ENCODE measurements at regions not wholly inside any gene's neighbourhood (a gene's known extent, or its start where the extent isn't known, plus 50 kb on each side); places are given as distances from the start of the nearest gene placed in this dataset.

DNA sequence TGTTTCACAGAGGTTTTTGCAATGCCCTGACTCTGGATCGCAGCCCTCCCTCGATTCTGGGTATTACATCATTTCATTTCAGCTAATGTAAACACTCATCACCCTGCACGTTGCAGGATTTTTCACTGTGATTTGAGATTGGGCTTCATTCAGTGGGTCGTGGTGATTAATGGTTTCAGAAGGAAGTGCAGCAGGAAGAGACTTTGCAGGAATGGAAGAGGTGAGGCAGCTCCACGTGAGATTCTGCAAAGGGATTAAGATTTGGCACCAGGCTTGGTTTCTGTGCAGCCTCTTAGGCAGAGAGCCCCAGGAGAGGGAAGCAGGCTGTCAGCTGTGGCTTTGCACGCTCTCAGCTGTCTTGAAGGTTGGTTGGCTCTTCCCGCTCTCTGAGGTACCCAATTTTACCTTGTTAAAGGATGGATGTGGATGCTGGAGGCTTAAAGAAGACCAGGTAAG is 95.2 kb downstream of the PLCE1 start:
- Histone ChIP-seq H3K4me3 (no peak overlapping the region), H3K4me1 (peaks cover 33% of the 10 kb centered on the region), H3K9me3 (no peaks in the 10 kb centered on the region), H3K27ac (peak overlapping the region; percentile 58 to 69), H3K4me2 (peak overlapping the region; percentile 70)
- WGBS (ENCODE audit: missing lambda C conversion rate): 24% methylated on average over 7 of the region's 7 CpGs
- DNase-seq (ENCODE audit: low read depth in 1 of 2, low spot score in 1 of 2) (no peak), FAIRE-seq (no peak), ATAC-seq (peak; percentile 54 to 78; a peak in 4 of 6 replicates)
- POLR2A ChIA-PET: no interaction called here
- CTCF ChIA-PET: interaction anchor here (3.1 kb wide), 1 partner anchor 13 kb away, joined by 9 read pairs; no protein-coding TSS in a partner anchor
- TF ChIP-seq RAD21 (conservative IDR thresholded peaks at IDR 0.05 in 1 of 2, IDR thresholded peaks at IDR 0.05 in 1 of 2) (0 out of 5 replicates have a peak, but pooled peaks of 1 of the 2 experiments have one; percentile 18), JUN (IDR thresholded peaks at IDR 0.05) (no peak), BHLHE40 (IDR thresholded peaks at IDR 0.05; ENCODE audit: low read depth, low read length) (no peak), CEBPB (IDR thresholded peaks at IDR 0.05) (peak; percentile 42 to 81; a peak in 3 of 4 replicates), SMC3 (IDR thresholded peaks at IDR 0.05) (peak; percentile 12; the same call in 1 of the 3 replicates), MAZ (IDR thresholded peaks at IDR 0.05; ENCODE audit: borderline replicate concordance, low read depth, low read length) (no peak), NPAS2 (CRISPR knock-in tag; IDR thresholded peaks at IDR 0.05; ENCODE audit: borderline replicate concordance) (no peak)
- TF ChIP-seq, protein P1, sequence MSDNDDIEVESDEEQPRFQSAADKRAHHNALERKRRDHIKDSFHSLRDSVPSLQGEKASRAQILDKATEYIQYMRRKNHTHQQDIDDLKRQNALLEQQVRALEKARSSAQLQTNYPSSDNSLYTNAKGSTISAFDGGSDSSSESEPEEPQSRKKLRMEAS (IDR thresholded peaks at IDR 0.05): peak; percentile 26; the same call in 1 of the 2 replicates
- TF ChIP-seq, protein P2, sequence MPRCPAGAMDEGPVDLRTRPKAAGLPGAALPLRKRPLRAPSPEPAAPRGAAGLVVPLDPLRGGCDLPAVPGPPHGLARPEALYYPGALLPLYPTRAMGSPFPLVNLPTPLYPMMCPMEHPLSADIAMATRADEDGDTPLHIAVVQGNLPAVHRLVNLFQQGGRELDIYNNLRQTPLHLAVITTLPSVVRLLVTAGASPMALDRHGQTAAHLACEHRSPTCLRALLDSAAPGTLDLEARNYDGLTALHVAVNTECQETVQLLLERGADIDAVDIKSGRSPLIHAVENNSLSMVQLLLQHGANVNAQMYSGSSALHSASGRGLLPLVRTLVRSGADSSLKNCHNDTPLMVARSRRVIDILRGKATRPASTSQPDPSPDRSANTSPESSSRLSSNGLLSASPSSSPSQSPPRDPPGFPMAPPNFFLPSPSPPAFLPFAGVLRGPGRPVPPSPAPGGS (IDR thresholded peaks at IDR 0.05): no peak
- TF ChIP-seq, protein P3, sequence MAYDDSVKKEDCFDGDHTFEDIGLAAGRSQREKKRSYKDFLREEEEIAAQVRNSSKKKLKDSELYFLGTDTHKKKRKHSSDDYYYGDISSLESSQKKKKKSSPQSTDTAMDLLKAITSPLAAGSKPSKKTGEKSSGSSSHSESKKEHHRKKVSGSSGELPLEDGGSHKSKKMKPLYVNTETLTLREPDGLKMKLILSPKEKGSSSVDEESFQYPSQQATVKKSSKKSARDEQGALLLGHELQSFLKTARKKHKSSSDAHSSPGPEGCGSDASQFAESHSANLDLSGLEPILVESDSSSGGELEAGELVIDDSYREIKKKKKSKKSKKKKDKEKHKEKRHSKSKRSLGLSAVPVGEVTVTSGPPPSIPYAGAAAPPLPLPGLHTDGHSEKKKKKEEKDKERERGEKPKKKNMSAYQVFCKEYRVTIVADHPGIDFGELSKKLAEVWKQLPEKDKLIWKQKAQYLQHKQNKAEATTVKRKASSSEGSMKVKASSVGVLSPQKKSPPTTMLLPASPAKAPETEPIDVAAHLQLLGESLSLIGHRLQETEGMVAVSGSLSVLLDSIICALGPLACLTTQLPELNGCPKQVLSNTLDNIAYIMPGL (CRISPR knock-in tag; IDR thresholded peaks at IDR 0.05; ENCODE audit: borderline replicate concordance): no peak

DNA sequence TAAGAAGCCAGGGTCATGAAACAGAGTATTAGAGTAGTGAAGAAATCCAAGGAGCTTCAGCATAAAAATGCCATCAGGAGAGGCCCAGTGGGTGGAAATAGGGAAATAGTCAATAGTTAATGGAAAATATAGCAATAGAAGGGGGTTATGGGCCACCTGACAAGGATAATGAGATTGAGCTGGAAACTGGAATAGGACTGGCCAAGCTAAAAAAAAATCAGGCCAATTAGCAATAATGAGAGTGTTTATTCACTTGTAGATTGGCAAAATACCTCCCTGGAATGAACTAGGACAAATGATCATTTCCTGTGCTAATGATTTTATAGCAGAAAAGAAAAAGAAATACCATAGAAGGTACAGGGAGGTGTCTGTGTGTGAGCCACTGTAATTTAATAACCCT is 97.9 kb downstream of the PLCE1 start:
- no peak for ATAC-seq

More for the DNA sequence above, 97.9 kb downstream of the PLCE1 start:
- TF ChIP-seq HEYL (CRISPR knock-in tag; IDR thresholded peaks at IDR 0.05): no peak
- TF ChIP-seq MAZ (IDR thresholded peaks at IDR 0.05; ENCODE audit: borderline replicate concordance, low read depth, low read length): no peak
- no peak for TF ChIP-seq CEBPB (IDR thresholded peaks at IDR 0.05)
- TF ChIP-seq SMC3 (IDR thresholded peaks at IDR 0.05): no peak
- TF ChIP-seq GATA3 (IDR thresholded peaks at IDR 0.05; ENCODE audit: borderline replicate concordance): no peak
- TF ChIP-seq CTCF (IDR thresholded peaks at IDR 0.05): no peak
- no peak for TF ChIP-seq JUN (IDR thresholded peaks at IDR 0.05)
- no peak for TF ChIP-seq RARB (CRISPR knock-in tag; IDR thresholded peaks at IDR 0.05)
- no peak for TF ChIP-seq NR3C1 (IDR thresholded peaks at IDR 0.05)
- TF ChIP-seq JUNB (IDR thresholded peaks at IDR 0.05): no peak
- TF ChIP-seq TP53 (CRISPR knock-in tag; IDR thresholded peaks at IDR 0.05): no peak
- Histone ChIP-seq H3K4me2 (no peak overlapping the region), H3K9me3 (no peaks in the 10 kb centered on the region), H3K27ac (peak overlapping the region in 1 of 2 experiments; percentile 44; a peak in 1 of 6 replicates), H3K4me1 (peaks cover 33% of the 10 kb centered on the region), H3K4me3 (no peak overlapping the region)
- FAIRE-seq (no peak), DNase-seq (ENCODE audit: low read depth in 1 of 2, low spot score in 1 of 2) (no peak)
- POLR2A ChIA-PET: no interaction called here
- CTCF ChIA-PET: no interaction called here

Data from A549 (cell line).